T follicular helper cell (primary cell): ENCODE measurements at regions not wholly inside any gene's neighbourhood (a gene's known extent, or its start where the extent isn't known, plus 50 kb on each side); places are given as distances from the start of the nearest gene placed in this dataset.

Experiments
- DNase-seq: peaks from one replicate; pipeline ENCODE4 v3.0.0-alpha.2; 2020; ENCODE audit warnings: low read depth

DNA sequence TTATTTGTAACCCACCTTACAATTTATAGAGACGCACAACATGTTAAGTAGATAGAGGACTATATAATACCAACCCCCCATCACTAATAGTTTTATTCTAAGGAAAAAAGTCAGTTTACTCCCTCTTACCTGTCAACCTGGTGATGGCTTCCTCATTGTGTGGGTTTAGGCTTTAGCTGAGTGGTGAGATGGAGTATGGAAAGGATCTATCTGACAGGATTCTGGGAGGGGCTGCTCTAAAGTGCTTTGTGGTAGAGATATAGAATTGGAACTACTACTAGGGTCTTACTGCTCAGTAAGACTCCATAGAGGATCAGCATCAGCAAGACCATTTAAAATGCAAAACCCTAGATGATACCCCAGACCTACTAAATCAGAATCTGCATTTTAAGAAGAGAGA is 82.1 kb upstream of the IFNE start:
- no peak for DNase-seq

DNA sequence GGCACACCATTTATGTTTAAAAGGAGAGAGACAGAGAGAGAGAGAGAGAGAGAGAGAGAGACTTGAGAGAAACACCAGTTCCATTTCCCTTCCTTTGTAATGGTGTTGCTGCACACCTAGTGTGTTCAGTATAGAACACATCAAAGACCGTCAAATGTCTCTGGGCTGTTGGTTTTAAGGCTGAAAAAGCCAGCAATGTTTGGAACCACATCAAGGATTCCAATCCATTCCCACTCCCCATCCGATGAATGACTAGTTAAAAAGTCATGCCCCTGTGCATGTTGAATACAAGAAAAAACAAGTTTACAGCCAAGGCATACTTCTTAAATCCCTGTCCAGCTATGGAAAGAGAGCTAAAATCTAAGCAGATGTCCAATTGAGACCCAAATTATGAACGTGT is 83.0 kb upstream of the IFNE start:
- DNase-seq, result no peak

DNA sequence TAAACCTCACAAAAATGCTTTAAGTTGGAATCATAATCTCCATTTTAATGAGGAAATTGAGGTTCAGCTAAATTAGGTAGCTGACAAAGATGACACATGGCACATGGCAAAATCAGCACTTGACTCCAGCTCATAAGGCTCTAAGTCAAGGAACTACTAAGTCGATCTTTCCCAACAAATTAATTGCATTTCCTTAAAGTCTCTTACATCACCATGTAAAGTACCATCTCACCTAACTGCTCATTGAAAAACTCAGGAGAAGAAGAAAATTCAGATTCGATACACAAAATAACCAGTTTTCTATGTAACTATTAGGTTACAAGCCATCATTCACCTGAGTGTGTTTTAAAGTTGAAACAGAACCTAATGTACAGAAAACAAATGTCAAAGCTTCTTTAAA is 85.8 kb upstream of the IFNE start:
- DNase-seq, result no peak

DNA sequence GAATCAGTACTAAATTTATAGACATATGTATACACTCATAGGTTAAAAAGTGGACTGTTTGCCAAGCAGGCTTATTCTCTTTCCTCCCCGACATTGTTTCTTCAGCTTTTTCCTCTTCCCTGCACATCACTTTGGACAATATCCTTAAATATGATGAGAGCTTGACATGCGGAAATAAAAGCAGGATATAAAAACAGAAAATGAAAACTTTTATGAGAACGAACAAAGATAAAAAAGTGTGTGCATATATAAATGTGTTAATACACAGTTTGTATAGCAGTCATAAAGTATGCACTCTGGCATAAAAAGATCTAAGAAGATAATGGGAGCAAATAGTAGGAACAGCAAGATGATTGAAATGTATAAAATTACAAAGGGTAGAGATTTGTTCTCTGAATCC is 86.4 kb upstream of the IFNE start:
- no peak for DNase-seq

DNA sequence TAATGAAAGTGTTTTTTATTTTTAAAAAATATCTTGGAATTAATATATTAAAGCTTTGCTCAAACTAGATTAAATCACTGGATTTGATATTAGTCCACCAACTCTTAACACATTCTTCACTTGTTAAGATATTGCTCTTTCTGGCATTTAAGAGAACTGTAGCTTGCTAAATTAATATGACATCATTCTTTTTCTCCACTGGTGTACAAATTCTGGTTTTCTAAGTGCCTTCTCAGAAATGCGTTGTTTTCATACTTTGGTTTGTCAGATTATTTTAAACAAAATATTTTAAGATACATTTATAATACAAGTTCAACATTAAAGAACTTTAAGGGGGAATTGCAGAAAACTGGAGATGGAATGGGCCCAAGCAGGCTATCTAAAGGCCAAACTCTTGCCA is 87.6 kb upstream of the IFNE start:
- no peak for DNase-seq

DNA sequence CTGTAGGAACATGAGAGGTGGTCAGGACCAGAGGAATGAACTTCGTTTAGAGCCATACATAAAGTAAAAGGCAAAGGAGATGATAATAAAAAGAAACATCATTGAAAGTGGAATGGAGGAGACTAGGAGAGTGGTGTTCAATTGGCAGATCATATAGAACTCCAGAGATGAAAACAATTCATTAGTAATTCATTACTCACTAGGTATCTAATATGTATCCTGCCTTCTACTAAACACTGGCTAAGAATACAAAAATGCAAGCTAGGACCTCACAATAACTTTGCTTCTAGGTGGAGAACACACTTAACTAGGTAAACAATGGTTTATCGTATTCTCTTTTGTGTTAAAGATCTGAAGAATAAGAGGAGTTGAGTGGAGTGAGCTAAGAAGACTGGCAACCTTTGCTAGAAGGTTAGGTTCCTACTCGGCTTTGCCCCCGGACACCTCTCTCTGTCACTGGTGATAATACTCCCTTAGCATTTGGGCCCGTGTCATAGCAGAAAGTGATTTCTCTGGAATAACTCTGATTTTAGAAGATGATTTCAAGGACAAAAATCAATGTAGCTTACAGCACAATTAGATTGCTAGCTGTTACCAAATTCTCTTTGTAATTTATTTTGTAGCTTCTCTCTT is 88.6 kb upstream of the IFNE start:
- no peak for DNase-seq

DNA sequence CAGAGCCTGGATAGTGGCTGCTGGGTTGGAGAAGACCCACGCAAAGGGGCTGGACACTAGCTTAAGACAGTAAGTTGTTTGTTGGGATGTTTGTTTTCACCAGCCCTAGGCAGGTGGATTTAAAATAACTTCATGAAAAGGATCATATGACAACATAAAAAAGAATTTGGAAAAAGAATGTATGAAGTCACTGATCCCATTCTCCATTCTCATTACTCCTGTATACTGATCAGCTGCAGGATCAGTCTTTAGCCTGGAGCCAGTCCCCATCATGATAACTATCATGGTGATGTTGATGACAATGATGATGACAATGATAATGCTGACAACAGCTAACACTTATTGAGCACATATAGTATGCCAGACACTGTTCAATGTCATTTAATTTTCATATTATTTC is 92.1 kb upstream of the IFNE start:
- DNase-seq, result no peak

DNA sequence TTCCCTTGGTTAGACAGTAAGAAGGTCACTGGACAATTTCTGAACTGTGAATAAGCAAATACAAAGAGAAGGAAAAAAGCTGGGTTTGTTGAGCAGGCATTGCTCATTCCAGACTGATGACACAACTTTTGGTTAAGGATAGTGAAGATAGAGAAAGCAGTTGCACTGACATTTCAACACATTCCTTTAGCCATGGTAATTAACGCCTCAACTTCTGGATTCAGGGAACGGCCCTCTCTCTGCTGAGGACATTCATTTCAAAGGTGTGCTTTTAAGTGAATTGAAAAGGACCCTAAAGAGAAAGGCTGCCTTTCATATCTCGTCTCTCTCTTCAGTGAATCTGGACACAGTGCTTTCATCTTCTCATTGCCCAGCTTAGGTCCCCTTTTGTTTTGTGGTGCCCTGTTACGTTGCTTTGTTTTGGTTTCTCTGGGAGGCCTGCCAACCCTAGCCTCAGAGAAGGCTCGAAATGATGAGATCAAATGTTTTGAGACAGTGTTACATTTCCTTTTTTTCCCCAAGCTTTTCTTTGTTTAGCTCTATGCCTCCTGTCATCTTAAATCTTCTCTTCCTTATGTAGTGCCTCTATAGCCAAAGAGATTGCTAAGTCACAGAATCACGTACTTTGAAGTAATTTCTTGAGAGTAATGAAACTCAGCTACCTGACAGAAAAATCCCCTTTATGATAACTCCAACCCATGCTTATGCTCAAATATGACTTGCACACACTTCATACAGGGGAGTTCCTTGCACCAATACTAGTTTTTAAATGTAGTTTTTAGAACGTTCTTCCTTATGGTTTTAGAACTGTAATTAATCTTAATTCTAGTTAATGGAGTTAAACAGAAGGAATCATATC is 94.4 kb upstream of the IFNE start:
- no peak for DNase-seq

DNA sequence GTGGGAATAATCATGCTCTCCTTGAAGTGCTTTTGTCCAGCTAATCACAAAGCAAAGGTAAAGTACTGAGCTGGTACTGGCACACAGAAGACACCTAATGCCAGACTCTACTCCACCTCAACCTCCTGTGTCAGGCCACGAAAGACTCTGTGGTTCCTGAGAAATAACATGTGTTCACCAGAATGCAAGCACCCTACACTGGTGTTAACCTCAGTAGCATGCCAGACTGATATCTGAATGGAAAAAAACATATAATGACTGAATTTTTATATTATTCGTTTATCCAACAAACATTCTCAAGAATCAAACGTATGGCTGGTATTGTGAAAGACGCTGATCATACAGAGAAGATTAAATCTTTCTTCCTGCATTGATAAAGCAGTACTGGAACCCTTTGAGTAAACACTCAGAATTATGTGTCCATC is 97.1 kb upstream of the IFNE start:
- no peak for DNase-seq

DNA sequence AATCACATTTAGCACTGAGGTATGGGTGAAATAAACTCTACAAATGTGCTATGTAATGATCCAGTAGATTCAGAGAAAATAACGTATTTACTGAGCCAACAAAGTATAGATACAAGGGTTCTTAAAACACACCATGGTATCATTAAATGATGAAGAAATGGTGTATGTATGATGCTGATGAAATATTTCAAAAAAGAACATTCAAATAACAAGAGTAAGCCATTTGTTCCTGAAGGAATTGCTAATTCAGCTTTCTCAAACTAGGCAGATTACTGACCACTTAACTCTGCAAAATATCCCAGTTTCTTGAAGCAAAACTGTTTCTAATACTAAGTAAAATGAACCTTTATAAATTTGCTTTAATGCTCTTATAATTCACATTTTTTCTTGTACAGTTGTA is 97.6 kb upstream of the IFNE start:
- DNase-seq, result no peak

DNA sequence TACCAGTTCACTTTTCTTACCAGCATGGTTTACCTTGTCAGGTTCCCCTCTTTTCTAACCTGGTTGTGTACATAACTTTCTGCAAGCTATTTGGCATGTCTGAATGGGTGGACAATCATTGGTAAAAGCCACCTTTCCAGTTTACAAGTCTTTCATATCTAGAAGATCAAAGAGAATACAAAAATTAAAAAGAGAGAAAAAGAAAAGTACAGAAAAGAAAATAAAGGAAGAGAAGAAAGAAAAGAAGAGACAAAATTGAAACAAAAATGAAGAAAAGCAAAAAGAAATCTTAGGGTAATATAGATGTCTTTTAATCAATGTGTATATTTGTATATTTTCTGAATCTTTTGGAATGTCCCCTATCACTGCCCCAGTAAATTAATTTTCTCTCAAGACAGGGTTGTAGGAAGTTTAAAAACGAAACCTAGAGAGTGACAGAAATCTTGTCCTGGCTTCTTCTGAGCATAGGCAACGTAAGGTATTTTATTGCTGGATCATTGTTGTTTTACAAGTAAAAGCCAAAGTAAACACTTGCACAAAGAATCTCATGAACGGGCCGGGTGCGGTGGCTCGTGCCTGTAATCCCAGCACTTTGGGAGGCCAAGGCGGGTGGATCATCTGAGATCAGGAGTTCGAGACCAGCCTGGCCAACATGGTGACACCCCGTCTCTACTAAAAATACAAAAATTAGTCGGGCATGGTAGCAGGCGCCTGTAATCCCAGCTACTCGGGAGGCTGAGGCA is 98.7 kb upstream of the IFNE start:
- DNase-seq, result no peak

DNA sequence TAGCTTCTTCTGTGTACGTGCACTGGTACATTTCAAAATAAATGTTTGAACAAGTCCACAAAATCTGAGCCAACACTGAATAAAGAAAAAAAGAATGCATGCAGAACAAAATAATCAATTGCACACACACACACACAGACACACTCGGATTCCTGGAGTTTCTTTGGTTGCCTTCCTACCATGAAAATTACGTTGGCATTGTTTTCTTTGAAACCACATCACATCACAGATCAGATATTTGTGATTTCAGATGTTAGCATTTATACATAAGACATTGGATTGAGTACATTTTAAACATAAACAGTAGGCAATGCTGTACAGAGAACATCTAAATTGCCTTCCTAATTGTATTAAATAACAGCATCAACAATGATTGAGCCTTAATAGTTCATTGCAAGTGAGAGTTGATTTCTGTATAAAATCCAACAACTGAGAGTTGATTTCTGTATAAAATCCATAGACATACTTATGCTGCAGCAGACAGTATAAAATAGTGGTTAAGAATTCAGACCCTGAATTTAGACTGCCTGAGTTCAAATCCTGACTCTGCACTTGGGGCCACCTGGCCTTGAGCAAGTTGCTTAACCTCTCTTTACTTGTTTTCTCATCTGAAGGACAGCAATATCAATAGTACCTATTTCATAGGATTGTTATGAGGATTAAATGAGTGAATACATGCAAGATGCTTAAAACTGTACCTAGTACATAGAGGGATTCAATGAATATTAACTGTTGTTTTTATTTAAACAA is 101.7 kb upstream of the IFNE start:
- no peak for DNase-seq

DNA sequence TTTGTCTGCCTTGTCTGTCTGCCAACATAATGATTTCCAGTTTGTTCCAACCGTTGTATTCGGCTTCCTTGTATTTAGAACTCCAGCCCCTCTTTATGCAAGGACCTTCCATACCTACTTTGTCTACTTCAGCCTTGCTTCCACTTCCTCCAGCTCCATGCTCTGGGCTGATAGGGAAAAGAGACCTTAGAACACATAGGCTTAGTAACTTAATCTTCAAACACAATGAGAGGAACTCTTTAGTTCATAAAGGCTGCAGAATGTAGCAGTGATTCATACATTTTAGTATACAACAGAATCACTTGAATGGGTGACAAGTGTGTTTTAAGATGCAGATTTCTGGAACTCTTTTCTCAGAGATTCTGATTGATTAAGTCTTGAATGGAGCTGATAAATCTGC is 102.8 kb upstream of the IFNE start:
- no peak for DNase-seq

DNA sequence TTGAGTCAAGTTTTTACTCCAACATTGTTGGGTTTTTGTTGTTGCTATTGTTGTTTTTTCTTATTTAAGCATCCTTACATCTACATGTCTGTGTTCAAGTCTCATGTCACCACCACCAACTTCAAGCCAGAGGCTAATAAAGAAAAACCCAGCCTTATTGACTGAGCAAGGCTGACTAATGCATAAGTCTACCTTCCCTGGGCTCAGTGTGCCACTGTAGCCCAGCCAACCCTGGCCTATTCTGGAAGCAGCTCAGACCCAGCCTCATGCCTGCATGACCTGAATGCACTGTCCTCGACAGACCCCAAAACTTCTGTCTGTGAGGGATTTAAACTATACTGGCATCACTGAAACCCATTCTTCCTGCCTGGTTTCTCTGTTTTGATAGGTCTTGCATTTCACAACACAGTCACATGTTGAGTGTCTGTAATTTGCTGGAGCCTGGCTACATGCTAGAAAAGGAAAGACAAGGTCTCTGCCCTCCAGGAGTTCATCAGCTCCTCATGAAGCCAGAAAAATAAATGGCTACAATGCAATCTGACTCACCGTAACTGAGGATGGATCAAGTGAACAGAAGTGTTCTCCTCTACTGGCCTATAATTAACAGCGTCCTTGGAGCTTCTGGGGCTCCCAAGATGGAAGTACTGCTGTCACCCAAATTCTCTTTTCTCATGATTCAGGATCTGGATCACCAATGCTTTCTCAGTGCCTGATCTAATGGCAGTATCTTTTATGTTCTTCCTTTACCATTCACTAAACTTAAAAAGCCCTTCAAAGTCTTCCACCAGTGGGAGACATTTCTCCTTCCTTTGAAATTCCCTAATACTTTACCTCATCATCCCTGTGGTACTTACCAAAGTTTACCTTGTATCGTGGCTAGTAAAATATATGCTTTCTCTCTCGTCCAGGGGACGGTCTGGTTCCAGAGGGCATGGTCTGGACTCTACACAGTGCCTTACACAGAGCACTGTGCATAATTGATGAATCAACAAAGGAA is 103.9 kb upstream of the IFNE start:
- no peak for DNase-seq

DNA sequence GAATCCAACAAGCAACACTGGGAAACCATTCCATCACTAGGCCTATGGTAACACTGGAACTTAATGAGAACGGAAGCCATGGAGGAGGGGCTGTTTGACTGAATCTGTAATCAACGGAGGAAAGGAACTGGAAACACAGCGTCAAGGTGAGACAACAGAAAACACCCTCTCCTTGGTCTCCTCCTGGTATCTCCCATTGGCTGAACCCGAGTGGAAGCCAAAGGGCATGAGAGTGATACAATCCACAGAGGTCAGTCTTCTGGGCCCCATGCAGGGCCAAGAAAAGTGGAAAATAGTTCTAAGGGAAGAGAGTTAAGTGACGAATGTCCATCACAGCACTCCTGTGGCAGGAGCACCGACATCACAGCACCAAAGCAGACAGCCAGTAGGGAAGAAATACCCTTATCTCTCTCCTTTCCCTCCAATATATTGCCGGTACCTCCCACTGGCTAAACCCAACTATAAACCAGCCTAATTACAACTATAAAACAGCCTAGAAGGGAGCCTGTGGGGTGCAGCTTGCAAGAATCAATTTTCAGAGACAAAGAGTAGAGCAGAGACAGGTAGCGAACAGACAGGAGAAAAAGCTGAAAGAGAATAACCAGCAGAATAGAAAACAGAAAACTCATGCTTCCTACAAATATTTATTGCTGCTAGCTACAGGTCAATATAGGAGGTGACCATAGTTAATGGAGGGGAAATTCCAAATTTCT is 107.4 kb upstream of the IFNE start:
- DNase-seq, result no peak

DNA sequence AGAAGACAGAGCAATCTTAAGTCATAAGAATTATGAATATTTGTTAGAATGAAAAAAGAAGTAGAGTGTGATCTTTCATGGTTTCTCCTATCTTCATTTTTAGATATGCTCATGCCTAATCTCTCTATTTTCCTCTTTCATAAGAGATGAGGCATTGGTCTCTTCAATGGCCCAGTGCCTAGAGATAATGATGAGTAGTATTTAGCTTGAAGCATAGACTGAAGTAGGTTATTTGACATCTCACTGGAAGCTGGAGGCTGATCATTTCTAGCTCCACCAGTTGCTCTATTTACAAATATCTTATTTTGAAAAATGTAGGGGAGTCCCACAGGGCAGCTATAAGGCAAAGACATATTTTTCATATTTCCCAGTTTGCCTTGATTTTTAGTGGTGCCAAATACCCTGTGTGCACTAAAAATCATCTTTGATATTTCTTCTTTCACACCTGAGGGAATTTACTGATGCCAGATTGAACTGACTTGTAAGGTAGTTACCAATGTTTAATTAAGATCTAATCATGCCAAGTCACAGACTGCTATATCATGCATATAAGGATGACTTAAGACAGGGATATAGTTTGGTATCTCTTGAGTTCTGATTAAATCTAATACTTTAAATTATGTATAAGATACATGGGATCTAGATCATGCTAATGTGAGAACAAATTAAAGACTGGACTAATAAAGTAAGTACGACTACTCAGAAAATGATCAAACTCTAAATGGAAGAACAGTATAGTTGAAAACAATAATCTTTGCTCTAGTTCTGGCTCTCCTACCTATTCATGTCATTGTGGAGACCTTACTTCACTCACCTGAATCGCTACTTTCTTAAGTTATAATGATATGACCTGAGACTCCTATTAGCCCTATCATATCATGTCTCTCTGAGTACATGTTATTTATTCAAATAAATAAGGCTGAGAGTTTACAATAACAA is 108.2 kb upstream of the IFNE start:
- DNase-seq, result no peak

DNA sequence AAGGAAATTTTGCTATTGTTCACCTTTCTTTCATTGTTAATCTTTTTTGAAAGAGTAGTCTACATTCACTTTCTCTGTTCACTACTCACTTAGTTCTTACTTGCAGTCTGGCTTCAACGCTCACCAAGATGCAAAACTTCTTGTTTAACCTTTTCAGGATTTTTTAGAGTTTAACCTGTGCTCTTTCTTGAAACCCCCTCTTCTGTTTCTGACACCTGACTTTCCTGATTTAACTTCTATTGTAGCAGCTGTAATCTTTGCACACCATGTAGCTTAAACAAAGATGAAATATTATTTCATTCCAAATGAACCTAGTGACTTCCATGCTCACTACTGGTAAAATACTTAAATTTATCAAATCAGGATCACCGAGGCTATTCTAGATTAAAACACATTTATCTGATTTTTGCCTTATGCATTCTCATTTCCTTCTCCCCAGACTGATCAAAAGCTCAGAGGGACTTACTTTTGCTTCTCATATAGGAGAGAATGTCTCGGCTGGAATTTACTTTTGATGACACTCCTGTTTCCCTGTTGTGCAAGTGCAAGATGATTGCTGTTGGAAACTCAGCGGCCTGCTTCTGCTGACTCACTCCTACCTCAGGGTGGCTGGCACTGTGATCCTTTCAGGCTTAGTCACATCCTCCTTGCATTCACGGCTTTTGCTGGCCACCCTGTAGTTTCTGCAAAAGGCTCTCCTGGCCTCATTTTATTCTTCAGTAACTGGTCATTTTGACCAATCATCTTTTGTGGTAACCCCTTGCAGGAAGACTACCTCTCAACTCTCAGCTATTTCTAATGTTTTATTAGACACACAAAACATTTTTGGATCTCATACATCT is 109.3 kb upstream of the IFNE start:
- no peak for DNase-seq

DNA sequence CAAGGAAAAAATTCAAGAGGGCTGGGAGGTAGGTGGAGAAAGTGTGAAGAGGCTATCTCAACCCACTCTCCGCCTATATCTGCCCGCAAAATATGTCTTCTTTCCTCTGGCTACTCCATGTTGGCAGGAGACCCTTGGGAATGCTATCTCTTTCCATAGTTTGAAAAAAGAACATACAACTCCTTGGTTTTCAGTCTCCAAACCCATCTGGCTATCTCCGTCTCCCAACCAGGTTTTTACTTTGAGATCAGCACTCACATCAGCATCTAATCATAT is 109.9 kb upstream of the IFNE start:
- no peak for DNase-seq

DNA sequence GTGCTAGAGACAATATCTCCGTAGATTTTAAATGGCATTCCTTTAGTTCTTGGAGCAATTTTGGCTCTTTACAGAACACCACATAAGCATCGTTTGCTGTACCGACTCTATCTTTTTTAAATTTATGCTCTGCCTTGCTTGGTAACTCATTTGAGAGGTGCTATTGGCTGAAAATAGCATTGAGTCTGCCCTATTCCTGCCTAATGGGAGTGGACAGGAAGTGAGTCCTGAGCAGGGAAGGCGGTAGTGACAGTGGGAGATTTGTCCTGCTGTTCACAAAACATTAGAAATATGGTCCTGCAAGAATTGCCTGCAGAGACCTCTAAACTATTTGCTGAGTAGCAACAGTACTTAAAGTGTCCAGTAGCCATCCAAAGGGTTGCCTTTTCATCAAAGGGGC is 115.2 kb upstream of the IFNE start:
- DNase-seq, result no peak
